H54 (cell line): ENCODE measurements at regions not wholly inside any gene's neighbourhood (a gene's known extent, or its start where the extent isn't known, plus 50 kb on each side); places are given as distances from the start of the nearest gene placed in this dataset.

Experiments used
- DNase-seq: peaks from one replicate; pipeline ENCODE4 v3.0.0; 2011; ENCODE audit warnings: low spot score, mixed read lengths; ENCODE audit not compliant: insufficient read length
- FAIRE-seq: peaks from 3 replicates; lab custom pipeline; 2011; peaks lifted over from hg19 to GRCh38; lab: Jason Lieb, UNC
- POLR2A ChIP-seq: IDR thresholded peaks from 2 replicates; pipeline ENCODE4 v1.6.1; 2011; ENCODE audit warnings: low read depth, mild to moderate bottlenecking, low read length

- DNase-seq (no peak), FAIRE-seq (no peak)
- no peak for TF ChIP-seq POLR2A
Measured at GRCh38 chr2:126835261-126835660, 63.4 kb upstream of the TEX51 start.

- no peak for DNase-seq
- TF ChIP-seq POLR2A = no peak
- no peak for FAIRE-seq
Measured at GRCh38 chr2:126835831-126836230, 62.9 kb upstream of the TEX51 start.

- FAIRE-seq = no peak
Measured at GRCh38 chr2:126836761-126837679, 61.7 kb upstream of the TEX51 start.

GRCh38 chr2:126837966-126838715 is 60.5 kb upstream of the TEX51 start:
- no peak for FAIRE-seq
- no peak for TF ChIP-seq POLR2A
- no peak for DNase-seq

More at GRCh38 chr2:126836761-126837679, 61.7 kb upstream of the TEX51 start:
- no peak for DNase-seq
- TF ChIP-seq POLR2A = no peak

- DNase-seq = no peak
- TF ChIP-seq POLR2A = no peak
- FAIRE-seq = no peak
Measured at GRCh38 chr2:126838716-126838985, 60.0 kb upstream of the TEX51 start.

- no peak for DNase-seq
- FAIRE-seq = no peak
- no peak for TF ChIP-seq POLR2A
Measured at GRCh38 chr2:126839796-126840195, 58.9 kb upstream of the TEX51 start.

GRCh38 chr2:126843081-126843480 is 55.6 kb upstream of the TEX51 start:
- TF ChIP-seq POLR2A = no peak
- no peak for FAIRE-seq
- DNase-seq = no peak

- FAIRE-seq = no peak
- TF ChIP-seq POLR2A = no peak
- DNase-seq = no peak
Measured at GRCh38 chr2:126846241-126846640, 52.4 kb upstream of the TEX51 start.
